HG03378 (cell line): ENCODE measurements at regions not wholly inside any gene's neighbourhood (a gene's known extent, or its start where the extent isn't known, plus 50 kb on each side); places are given as distances from the start of the nearest gene placed in this dataset.
A peak's percentile ranks its signal among the peaks of the same experiment; 100 is the strongest.
"Not testable (repeated sequence)": the region's sequence is repeated elsewhere in the genome, so short reads cannot be mapped to it uniquely, and the experiment has no call there.

Source experiments
- ATAC-seq: cut with Tn5 transposase; IDR thresholded peaks from one replicate; pipeline ENCODE4 v1.9.1; 2021; ENCODE audit warnings: mild to moderate bottlenecking, moderate library complexity; ENCODE audit not compliant: unreplicated experiment

DNA sequence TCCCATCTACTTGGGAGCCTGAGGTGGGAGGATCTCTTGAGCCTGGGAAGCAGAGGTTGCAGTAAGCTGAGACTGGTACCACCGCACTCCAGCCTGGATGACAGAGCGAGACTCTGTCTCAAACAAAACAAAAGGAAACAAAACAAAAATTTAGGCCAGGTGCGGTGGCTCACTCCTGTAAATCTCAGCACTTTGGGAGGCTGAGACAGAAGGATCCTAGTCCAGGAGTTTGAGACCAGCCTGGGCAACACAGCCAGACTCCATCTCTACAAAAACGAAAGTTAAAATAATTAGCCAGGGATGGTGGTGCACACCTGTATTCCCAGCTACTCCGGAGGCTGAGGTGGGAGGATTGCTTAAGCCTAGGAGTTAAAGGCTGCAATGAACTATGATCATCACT, 183.2 kb upstream of the ZNF217 start:
- no peak for ATAC-seq

DNA sequence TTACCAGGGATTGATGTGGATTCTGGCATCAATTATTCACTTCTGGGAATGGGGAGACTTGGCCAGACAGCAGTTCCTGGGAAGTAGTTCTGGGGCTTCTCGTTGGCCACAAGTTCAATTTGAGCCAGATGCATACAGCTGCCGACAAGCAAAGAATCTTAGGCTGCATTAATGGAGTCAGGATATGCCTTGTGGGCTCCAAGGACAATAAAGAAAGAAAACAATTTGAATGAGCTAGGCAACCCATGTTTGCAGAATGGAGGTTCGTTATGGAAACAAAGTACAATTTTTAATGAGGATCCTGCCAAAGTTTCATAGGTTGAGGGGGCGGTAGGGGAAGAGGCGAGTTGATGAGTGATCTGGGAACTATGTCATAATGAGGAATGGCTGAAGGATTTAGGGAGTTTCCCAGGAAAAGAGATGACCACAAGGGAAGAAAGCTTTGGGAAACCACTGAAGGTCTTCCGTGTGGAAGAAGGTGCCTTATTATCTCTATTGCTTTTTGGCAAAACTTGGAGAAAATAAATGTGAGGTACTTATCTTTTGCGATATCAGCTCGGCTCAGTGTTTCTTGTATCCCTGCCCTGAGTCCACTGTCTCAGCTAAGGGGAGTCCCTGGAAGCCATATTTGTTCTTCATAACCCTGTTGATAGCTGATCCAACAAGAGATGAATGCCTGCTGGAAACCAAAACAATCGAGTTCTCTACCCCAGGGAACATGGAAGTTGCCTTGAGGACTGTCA, 181.0 kb upstream of the ZNF217 start:
- ATAC-seq, result no peak

DNA sequence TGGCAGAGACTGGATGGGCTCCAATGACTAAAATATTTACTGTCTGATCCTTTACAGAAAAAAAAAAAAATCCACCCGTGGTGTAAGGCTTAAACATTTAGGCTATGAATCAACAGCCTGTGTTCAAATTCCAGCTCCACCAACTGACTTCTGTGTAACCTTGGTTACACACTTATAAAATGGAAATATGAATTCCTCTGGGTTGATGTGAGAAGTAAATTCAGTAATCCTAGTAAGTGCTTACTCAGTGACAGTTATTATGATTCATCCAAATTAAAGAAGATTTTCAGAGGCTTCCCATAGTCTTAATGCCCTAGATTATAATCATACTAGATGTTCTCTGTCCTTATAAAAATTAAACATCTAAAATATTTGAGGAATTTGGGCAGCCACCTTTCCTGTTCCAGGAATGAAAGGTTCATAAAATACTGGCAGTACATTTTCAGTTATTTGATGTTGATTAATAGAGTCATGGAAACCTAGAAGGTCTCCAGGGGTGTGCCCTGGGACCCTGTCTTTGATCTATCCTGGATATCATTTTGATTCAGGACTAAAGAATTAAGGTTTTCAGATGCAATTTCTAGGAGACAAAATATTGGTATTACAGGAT, 180.3 kb upstream of the ZNF217 start:
- no peak for ATAC-seq

DNA sequence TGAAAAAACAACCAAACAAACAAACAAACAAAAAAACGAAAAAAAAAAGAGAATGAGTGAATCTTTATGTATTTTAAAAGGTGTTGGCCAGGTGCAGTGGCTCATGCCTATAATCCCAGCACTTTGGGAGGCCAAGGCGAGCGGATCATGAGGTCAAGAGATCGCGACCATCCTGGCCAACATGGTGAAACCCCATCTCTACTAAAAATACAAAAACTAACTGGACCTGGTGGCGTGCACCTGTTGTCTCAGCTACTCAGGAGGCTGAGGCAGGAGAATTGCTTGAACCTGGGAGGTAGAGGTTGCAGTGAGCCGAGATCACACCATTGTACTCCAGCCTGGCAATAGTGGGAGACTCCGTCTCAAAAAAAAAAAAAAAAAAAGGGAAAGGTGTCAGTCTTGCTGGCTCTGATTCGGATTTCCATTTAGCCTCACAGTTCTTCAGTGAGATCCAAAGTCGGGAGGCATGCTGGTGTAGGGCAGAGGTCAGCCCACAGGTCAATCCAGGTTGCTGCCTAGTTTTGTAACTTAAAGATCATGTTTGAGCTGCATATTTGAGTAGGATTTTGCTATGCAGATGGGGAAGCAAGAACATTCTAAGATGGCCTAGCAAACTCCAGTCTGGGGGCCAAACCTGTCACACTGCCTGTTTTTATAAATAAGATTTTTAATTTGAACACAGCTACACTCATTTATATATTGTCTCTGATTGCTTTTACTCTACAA, 179.6 kb upstream of the ZNF217 start:
- ATAC-seq, result not testable (repeated sequence)

DNA sequence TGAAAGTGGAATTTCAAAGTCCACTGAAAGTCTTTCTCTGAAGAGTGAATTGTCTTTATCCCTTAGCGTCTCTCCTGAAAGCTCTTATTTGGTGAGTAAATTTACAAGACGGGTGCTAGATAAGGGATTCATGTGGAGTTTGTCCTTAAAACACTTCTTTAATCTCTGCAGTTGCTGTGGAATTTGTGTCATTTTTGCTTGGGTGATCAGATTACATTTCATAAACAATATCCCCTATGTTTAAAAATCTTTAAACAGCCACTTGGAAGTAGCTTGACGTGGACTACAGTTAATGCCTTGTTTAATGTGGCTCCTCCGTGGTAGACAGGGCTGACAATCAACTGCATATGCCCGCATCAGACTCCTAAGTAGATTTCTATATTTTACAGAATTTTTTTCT, 175.4 kb upstream of the ZNF217 start:
- ATAC-seq, result no peak

DNA sequence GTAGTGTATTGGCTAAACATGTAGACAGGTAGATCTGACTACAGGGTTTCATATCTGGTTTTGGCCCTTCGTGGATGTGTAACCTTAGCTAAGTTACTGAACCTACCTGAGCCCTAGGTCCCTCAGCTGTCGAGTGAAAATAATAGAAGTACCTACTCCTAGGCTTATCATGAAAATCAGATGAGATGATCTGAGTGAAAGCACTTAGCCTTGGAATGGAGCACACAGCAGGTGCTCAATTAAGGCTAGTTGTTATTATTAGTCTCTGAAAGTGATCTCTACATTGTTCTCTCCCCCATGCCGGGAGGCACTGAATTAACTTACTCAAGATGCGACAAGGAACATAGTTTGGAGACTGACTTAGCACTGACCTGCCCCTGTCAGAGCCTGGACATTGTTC, 174.7 kb upstream of the ZNF217 start:
- no peak for ATAC-seq

DNA sequence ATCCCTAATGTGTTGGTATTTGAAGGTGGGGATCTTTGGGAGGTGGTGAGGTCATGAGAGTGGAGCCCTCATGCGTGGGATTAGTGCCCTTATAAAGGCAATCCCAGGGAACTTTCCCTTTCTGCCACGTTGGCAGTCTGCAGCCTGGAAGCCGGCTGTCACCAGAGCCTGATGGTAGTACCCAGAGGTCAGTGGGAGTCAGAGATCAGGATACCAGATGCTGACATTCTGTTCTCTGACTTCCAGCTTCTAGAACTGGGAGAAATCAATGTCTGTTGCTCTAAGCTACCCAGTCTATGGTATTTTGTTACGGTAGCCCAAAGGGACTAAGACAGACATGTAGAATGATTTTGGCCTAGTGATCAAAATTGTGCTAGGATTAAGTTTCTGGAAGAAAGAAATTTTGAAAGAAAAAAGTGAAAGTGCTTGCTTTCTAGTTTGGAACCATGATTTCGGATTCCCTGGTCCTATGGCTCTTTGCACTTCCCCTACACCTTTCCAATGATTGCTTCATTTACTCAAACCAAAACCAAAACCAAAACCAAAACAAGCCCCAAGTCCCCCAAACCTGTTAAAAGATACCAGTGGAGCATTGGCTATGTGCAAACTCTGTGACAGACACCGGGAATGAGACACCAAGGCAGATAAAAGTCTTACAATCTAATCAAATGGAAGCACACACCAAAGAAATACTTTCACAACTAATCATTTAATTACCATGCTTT, 173.7 kb upstream of the ZNF217 start:
- ATAC-seq, result peak; percentile 68

DNA sequence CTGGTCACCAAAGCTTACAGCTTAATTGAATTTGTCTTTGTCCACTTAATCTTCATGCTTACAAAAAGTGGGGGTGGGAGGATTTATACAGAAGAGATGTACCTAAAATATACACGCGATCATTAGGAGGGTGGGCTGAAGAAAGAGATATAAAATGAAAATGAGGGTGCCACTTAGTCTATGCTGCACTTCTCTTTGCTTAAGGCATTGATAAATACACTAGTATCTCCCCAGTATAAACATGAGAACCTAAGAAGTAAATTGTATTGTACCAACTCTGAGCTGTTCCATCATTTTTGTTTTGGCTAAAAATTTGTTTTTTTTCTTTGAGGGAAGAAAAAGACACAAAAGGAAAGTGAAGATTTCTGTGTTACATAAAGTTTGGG, 170.8 kb upstream of the ZNF217 start:
- ATAC-seq, result no peak

DNA sequence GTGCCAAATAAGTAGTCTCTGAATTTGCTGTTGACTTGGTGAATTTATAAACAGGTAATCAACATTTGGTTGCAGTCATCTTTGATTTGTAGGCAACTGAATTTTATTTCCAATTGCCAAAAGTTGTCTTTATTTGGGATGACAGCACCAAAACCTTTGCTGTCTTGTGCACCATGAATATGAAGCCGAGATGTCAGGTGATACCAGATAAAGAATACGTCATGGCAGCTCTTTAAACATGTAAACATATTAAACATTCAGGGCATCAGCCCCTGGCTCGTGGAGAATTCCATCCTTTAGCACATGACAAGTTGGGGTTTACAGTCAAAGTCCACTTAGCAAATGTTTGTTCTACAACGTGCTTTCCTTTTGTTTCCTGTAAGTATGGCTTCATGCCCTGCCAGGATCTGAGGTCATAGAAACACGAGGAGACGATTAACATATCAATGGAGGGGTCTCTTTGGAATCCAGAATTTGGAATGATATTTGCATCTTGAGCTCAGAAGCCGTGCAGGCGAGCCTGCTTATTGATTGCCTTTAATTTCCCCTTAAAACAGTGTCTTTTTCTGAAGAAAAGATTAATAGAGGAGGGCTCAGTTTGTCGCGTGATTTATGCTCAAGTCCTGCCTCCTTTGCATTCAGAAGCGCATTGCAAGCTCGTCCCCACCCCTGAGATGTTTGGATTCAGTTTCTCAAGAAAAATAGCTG, 170.2 kb upstream of the ZNF217 start:
- no peak for ATAC-seq

DNA sequence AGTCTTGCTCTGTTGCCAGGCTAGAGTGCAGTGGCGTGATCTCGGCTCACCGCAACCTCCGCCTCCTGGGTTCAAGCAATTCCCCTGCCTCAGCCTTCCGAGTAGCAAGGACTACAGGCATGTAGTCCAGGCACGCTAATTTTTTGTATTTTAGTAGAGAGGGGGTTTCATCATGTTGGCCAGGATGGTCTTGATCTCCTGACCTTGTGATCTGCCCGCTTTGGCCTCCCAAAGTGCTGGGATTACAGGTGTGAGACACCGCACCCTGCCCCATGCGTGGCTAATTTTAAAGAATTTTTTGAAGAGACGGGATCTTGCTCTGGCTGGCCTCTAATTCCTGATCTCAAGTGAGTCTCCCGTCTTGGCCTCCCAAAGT, 168.8 kb upstream of the ZNF217 start:
- ATAC-seq, result not testable (repeated sequence)

DNA sequence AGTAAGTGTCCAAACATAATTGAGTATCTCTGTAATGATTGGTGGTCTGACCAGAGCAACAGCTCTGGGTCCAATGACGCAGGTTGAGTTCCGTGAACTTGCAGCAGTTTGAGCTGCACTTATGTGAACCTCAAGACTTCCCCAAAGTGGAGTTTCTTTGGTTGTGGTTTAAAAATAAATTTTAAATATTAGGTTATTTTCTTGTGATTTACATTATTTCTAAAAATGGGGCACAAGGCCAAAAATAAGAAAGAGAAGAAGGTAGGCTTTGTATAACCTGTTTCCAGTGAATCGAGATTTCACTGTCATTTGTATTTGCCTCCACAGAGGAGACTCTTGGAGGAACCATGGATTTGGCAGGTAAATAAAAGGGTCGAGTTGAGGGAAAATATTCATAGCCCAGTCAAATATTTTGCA, 166.4 kb upstream of the ZNF217 start:
- ATAC-seq, result peak; percentile 74

DNA sequence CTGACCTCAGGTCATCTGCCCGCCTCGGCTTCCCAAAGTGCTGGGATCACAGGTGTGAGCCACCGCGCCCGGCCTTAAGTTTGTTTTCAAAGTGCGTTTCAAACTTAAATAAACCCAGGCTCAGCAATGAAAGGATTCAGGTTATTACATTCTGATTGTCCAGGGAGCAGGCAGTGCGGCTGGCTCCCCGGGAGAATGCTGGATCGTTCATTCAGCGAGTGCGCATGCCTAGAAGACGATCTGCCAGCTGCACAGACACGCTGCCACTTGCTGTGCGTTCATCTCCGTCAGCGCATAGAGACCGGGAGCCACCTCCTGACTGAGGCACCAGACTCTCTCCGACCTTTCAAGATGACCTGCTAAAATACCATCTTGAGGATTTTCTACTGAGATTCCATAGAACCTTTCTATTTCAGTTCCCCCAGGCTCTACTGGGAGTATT, 163.9 kb upstream of the ZNF217 start:
- no peak for ATAC-seq

DNA sequence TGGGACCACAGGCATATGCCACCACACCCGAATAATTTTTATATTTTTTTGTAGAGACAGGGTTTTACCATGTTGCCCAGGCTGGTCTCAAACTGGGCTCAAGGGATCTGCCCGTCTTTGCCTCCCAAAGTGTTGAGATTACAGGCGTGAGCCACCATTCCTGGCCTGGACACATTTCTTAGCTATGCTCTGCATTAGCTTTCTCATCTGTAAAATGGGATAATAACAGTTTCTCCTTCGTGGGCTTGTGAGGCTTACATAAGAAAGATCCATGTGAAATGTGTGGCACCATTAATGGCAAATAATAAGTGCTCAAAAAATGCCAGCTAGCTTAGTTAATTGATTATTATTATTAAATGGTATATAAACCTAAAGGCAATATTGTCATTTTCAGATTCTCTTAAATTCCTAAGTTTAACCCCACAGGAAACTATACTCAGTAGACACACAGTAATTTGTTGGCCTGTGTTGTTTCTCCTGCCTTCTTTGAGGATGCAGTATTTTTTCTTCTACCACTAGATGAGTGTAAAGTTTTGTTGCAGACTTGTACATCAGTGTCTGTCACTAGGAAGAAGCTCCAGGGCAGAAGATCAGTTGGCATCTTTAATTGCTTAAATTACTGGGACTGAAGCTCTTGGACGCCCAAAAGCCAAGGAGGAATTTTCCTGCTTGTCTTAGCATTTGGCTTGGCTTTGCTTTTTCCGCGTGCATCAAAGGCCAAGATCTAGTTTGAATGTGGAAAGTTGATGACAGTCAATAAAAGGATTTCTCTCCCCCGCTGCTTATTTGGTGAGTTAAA, 162.3 kb upstream of the ZNF217 start:
- ATAC-seq, result no peak

DNA sequence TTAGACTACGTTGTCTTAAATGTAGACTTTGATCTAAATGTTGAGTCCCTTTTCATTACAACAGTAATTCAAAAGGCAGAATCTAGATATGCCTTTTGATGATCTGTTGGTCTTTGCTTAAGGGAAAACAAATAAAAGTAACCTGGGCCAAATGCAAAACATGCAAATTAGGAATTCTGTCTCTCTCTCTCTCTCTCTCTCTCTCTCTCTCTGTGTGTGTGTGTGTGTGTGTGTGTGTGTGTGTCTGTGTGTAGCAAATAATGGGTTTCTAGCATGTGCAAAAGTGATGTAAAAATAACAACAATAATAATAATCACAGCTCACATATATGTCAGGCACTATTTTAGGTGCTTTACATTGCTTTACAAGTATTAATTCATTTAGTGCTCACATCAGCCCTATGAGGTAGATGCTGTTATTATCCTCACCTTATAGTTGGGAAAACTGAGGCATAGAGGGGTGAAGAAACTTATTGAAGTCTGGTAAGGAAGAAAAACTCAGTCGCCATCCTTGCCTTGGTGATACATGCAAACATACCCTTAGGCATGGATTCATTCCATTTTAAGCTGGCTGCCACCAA, 160.3 kb upstream of the ZNF217 start:
- ATAC-seq, result no peak

DNA sequence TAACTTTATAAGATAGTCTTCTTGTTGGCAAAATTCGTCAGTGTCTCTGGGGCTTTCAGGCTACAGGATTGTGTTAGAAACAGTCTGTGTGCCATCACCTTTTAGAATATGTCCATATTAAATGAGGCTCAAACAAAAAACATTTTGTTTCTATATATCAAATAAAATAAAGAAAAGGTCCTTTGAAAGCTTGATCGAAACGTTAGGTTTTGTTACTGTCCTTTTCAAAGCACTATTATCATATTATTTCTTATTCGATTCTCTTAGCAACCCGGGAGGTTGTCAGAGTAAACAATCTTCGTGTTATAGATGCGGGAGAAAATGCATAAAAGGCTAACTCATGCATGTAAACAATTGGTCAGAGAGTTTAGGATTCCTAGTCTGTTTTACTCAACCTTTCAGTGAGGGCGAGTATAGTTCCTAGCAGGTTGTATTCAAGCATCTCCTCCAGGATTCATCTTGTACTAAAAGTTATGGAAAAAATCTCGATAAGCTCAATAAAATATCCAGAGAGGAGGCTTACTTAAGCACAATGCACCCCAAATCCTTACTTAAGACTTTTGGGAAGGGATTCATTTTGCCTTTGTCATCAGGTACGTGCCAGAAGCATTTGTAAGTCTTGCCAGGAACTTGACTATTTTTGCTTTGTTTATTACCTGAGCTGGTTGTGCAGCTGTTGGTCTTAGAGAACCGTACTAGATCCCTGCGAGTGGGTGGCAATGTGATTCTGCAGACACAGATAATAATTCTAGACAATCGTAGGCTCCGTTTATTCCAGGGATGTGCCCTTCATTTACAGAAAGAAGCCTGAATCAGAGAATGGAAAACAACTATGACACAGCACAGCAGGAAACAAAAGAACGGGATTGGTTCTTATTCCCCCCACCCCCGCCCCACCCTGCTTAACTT, 159.6 kb upstream of the ZNF217 start:
- ATAC-seq, result no peak

DNA sequence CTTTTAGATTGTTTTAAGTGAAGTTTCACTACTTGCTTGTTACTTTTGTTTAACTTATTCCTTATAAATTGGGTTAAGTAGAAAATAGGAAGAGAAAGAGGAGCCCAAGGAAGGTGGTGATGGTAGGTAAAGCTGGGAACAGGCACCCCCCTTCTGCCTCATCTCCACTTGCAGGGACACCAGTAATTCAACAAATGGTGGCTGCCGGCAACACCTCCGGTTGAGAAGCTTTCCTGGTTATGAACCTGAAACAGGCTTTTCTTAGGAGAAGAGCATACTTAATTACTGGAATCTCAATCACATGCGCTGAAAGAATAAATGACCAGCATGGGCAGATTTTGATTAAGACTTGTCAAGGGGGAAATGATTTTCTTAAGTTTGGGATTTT, 158.9 kb upstream of the ZNF217 start:
- ATAC-seq, result no peak

DNA sequence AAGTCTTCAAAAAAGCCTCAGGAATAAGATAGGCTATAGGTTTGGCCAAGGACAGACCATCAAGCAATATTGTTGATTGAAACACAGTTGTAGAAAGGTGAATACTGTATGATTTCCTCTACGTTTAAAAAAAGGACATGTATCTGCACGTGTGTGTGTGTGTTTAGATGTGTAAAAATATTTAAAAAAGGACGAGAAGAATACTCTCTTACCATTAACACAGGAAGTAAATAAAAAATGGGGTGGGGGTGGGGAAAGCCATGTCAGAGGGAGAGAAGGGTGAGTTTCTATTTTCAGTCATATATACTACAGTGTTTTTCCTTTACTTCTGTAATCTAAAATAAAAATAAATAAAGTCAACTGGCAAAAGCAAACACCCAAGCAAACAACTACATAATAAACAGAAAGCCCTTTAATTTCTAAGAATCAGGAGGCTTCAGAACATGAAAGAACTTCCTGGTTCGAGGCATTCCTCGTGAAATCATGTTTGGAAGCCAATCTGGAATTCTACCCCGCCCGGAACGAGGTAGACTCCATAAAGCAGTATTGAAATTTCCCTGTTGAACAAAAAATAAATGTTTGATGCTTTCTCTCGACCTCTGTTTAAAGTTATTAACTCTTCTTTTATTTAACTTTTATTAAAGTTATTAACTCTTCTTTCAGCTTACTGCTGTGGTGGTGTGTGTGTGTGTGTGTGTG, 158.1 kb upstream of the ZNF217 start:
- ATAC-seq, result no peak
